Dendritic cell treated with granulocyte-macrophage colony-stimulating factor and Interleukin-4, amounts not matched to agents 40 ng/mL and 50 ng/mL, for 4 days (primary cell): ENCODE measurements at regions not wholly inside any gene's neighbourhood (a gene's known extent, or its start where the extent isn't known, plus 50 kb on each side); places are given as distances from the start of the nearest gene placed in this dataset.

Source experiments
- H3K27ac Mint-ChIP-seq: one replicate; pipeline ENCODE4 v1.8.0; 2022; ENCODE audit warnings: mild to moderate bottlenecking, mixed read lengths
- H3K27me3 Mint-ChIP-seq: one replicate; pipeline ENCODE4 v1.8.0; 2022; ENCODE audit warnings: mild to moderate bottlenecking, mixed read lengths
- H3K36me3 Mint-ChIP-seq: one replicate; pipeline ENCODE4 v1.8.0; 2022; ENCODE audit warnings: low read depth, mixed read lengths
- H3K4me1 Mint-ChIP-seq: one replicate; pipeline ENCODE4 v1.8.0; 2022; ENCODE audit warnings: low read depth, mixed read lengths
- H3K4me3 Mint-ChIP-seq: one replicate; pipeline ENCODE4 v1.8.0; 2022; ENCODE audit warnings: mild to moderate bottlenecking, moderate library complexity, mixed read lengths
- H3K9me3 Mint-ChIP-seq: one replicate; pipeline ENCODE4 v1.8.0; 2022; ENCODE audit warnings: mixed read lengths
- intact Hi-C: fragments of 100-400 bp; cut with micrococcal nuclease; formaldehyde crosslinking; loops from one replicate; pipeline ENCODE4 v1.15.0; 2022

DNA sequence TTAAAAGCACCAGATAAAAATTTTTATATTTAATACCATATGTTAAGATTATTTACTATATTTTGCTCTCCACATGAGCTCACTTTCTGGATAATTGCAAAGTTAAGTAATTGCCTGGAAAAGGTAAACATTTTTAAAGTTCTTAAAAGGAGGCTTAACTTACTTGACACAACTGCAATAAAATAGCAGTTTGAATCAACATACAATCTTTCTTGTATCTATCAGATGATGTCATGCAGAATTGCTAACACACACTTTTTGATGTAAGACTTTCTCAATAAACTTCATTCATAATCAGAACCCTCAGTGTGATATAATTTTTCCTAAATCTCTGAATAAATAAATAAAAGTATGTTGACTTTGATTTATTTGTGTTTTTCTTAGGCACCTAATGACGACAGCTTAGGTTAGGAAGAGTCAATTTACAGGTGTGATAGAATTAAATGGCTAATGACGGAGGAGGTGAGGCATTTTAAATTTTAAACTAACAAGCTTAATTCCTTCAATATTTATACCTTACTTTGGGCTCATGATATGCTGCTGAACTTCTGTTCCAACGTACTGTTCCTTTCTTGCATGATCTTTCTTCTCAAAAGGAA, 99.5 kb downstream of the LYPLAL1 start:
- no peaks in the 10 kb centered on the region for H3K4me1 Mint-ChIP-seq
- no peaks in the 10 kb centered on the region for H3K36me3 Mint-ChIP-seq
- H3K27me3 Mint-ChIP-seq = no peaks in the 10 kb centered on the region
- no peak overlapping the region for H3K4me3 Mint-ChIP-seq
- H3K27ac Mint-ChIP-seq = no peak overlapping the region
- intact Hi-C loops = no loop called here
- H3K9me3 Mint-ChIP-seq = no peaks in the 10 kb centered on the region

DNA sequence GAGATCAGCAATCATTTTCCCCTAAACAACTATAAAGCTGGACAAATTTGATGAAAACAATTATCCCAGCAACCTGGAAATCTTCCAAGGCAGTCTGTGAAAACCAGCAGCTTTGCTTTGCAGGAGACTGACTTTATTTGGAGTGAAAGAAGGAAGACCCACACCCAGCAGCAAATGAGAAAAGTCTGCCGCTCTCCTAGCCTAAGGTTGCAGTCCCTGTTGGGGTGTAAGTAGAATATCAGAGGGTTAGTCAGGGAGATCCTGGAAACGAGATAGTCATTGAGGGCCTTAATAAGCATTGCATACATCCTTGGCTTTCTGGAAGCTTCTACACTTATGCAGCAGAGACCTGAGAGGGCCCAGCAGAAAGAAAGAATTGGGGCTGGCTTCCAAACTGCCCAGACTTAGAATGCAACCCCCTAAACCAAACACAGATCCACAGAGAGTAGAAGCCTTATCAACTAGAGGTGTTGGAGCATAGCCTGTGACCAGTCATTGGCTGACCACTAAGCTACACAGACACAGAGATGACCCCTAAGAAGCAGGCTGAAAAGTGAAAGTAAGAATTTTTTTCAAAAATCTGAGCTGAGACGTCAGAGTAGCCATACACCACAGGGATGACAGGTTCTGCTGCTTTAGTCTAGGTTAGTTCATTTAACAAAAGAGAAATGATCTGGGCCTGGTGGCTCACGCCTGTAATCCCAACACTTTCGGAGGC, 98.3 kb downstream of the LYPLAL1 start:
- H3K4me1 Mint-ChIP-seq = no peaks in the 10 kb centered on the region
- intact Hi-C loops = no loop called here
- no peak overlapping the region for H3K4me3 Mint-ChIP-seq
- no peak overlapping the region for H3K27ac Mint-ChIP-seq
- H3K9me3 Mint-ChIP-seq = no peaks in the 10 kb centered on the region
- H3K27me3 Mint-ChIP-seq = no peaks in the 10 kb centered on the region
- no peaks in the 10 kb centered on the region for H3K36me3 Mint-ChIP-seq

- Mint-ChIP-seq H3K4me3 (no peak overlapping the region), H3K27me3 (no peaks in the 10 kb centered on the region), H3K9me3 (no peaks in the 10 kb centered on the region), H3K27ac (no peak overlapping the region), H3K36me3 (no peaks in the 10 kb centered on the region), H3K4me1 (no peaks in the 10 kb centered on the region)
- intact Hi-C loops = no loop called here
Observed at GRCh38 chr1:219269171-219269570, 95.5 kb downstream of the LYPLAL1 start.

DNA sequence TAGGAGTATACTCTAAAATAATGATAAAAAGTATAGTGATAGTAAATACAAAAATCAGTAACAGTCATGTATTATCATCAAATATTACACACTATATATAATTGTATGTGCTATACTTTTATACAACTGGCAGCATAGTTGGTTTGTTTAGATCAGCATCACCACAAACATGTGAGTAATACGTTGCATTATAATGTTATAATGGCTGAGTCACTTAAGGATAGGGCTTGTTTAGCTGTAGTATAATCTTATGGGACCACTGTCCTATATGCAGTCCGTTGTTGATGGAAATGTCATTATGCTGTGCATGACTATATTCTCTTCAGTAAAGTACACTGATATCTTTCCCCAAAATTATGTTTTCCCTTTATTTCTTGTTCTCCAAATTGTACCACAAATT, 92.8 kb downstream of the LYPLAL1 start:
- intact Hi-C loops = no loop called here
- Mint-ChIP-seq H3K27me3 (no peaks in the 10 kb centered on the region), H3K27ac (no peak overlapping the region), H3K9me3 (peaks cover 23% of the 10 kb centered on the region), H3K4me1 (no peaks in the 10 kb centered on the region), H3K36me3 (no peaks in the 10 kb centered on the region), H3K4me3 (no peak overlapping the region)

- H3K4me3 Mint-ChIP-seq = no peak overlapping the region
- no peaks in the 10 kb centered on the region for H3K36me3 Mint-ChIP-seq
- H3K27me3 Mint-ChIP-seq = no peaks in the 10 kb centered on the region
- peaks cover 25% of the 10 kb centered on the region for H3K9me3 Mint-ChIP-seq
- intact Hi-C loops = no loop called here
- no peak overlapping the region for H3K27ac Mint-ChIP-seq
- no peaks in the 10 kb centered on the region for H3K4me1 Mint-ChIP-seq
Observed at GRCh38 chr1:219265026-219265515, 91.4 kb downstream of the LYPLAL1 start.

GRCh38 chr1:219264561-219264960, 90.9 kb downstream of the LYPLAL1 start:
- Mint-ChIP-seq H3K4me3 (no peak overlapping the region), H3K9me3 (peaks cover 25% of the 10 kb centered on the region), H3K27ac (no peak overlapping the region), H3K27me3 (no peaks in the 10 kb centered on the region), H3K36me3 (no peaks in the 10 kb centered on the region), H3K4me1 (no peaks in the 10 kb centered on the region)
- intact Hi-C loops = no loop called here
